Gastrocnemius medialis (tissue), 4 donors: ENCODE measurements at regions not wholly inside any gene's neighbourhood (a gene's known extent, or its start where the extent isn't known, plus 50 kb on each side); places are given as distances from the start of the nearest gene placed in this dataset.

Source experiments
- ATAC-seq, 2 donors: fragments of 150-250 bp; one replicate each; pipeline ENCODE4 v1.9.1; 2016
- DNase-seq, 2 donors: peaks; one replicate each; pipeline ENCODE4 v3.0.0-alpha.2; 2019
- H3K27ac ChIP-seq, 4 donors: fragments of 200-600 bp; sonication (generic); 1 replicate in 1 of 4; 2 replicates in 3 of 4; pipeline ENCODE4 v1.5.1; 2016 to 2018; ENCODE audit warnings: mild to moderate bottlenecking in 2 of 4, moderate library complexity in 1 of 4
- H3K27me3 ChIP-seq, 3 donors: fragments of 200-600 bp; sonication (generic) in 2 of 3; 1 replicate in 1 of 3; 2 replicates in 2 of 3; pipeline versions ENCODE4 v1.5.1 to v1.6.0; 2016 to 2019; ENCODE audit warnings: mild to moderate bottlenecking in 1 of 3, moderate library complexity in 1 of 3
- H3K36me3 ChIP-seq, 2 donors: fragments of 200-600 bp; sonication (generic) in 1 of 2; one replicate each; pipeline ENCODE4 v1.5.1; 2017 to 2018
- H3K4me1 ChIP-seq, 2 donors: fragments of 200-600 bp; sonication (generic) in 1 of 2; one replicate each; pipeline ENCODE4 v1.5.1; 2016 to 2017; ENCODE audit warnings: mild to moderate bottlenecking in 2 of 2
- H3K4me3 ChIP-seq, 4 donors: fragments of 200-600 bp; sonication (generic) in 3 of 4; 1 replicate in 1 of 4; 2 replicates in 3 of 4; pipeline ENCODE4 v1.5.1; 2016 to 2019; ENCODE audit warnings: mild to moderate bottlenecking in 2 of 4
- H3K9me3 ChIP-seq, 3 donors: fragments of 200-600 bp; sonication (generic) in 2 of 3; 1 replicate in 1 of 3; 2 replicates in 2 of 3; pipeline ENCODE4 v1.5.1; 2016 to 2019
- CTCF ChIP-seq, 5 experiments: fragments of 450-650 bp in 3 of 5; fragments of 200-600 bp in 2 of 5; sonication (generic) in 2 of 5; IDR thresholded peaks in 4 of 5; conservative IDR thresholded peaks in 1 of 5; 1 replicate in 4 of 5; 2 replicates in 1 of 5; pipeline ENCODE4 v1.5.1; 2016 to 2019; ENCODE audit warnings: antibody characterized with exemption in 5 of 5, mild to moderate bottlenecking in 3 of 5, moderate library complexity in 3 of 5
- POLR2A ChIP-seq, 2 donors: fragments of 450-650 bp; IDR thresholded peaks; one replicate each; pipeline ENCODE4 v1.6.1; 2017; ENCODE audit warnings: antibody characterized with exemption in 2 of 2, mild to moderate bottlenecking in 2 of 2, moderate library complexity in 2 of 2
- in situ Hi-C, 4 donors: fragments of 200-750 bp; cut with MboI; loops; one replicate each; pipeline versions ENCODE4 v1.15.0 to v1.8.0; 2017; ENCODE audit warnings: low sequenced_read_pairs in 4 of 4
- intact Hi-C: fragments of 100-400 bp; cut with DNase I; formaldehyde crosslinking; loops from one replicate; pipeline ENCODE4 v1.15.1; 2023; ENCODE audit warnings: low total_unique reads

DNA sequence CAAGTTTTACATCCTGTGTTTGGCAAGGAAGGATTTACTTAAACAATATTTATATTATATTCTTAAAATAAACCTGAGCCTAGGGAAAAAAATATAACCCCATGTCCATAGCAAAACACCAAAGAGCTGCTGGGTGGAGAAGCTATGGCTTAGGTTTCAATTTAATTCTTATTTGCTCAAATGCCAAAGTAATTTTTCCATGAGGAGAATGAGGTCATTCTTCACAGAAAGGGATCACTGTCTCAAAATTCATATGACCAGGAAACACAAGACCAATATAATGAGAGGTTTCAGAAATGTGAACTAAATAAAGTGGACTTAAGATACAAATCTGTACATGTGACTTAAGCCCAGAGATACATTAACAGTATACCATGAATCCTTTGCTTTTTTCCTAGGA, 195.0 kb downstream of the PHLDA1 start:
- Histone ChIP-seq H3K36me3 (no peaks in the 10 kb centered on the region), H3K27ac (no peak overlapping the region), H3K9me3 (no peaks in the 10 kb centered on the region), H3K4me1 (no peaks in the 10 kb centered on the region), H3K4me3 (no peak overlapping the region), H3K27me3 (no peaks in the 10 kb centered on the region)
- DNase-seq: no peak
- in situ Hi-C loops (no loop called here), intact Hi-C loops (no loop called here)
- no peak for TF ChIP-seq POLR2A (IDR thresholded peaks at IDR 0.05)
- ATAC-seq: no peak

DNA sequence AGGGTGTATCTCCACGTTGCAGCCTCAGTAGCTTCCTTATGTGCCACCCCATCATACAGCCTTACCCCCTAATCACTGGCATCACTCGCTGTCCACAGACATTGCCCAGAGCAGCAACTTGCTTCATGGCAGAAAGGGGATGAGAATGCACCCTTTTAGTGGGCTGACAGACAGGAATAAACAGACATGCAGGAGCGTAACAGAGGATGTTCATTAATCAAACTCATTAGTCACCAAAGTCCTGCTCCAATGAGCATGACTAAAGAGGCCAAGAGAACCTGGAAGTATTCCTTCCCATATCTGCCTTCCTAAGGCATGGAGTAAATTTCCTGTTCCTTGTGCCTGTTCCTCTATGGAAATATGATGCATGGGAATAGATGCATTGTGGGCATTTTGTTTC, 197.0 kb downstream of the PHLDA1 start:
- intact Hi-C loops: no loop called here
- in situ Hi-C loops: no loop called here

DNA sequence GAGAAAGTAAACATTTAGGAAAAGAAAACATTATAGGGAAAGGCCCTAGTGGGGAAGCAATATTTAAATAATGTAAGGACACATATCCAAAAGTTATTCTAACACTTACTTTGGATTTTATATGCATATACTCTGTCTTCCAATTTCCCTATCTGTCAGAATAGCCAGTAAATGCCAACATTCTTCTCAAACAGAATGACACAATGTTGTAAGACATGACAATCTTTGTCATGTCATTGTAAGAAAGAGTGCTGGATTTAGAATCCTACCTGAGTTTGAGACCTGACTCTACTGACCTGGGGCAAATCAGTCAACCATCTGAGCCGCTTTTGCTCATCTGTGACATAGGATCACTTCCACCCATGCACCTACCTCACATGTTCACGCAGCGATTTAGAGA, 198.3 kb downstream of the PHLDA1 start:
- ATAC-seq (no peak), DNase-seq (no peak)
- intact Hi-C loops (no loop called here), in situ Hi-C loops (no loop called here)
- Histone ChIP-seq H3K9me3 (no peaks in the 10 kb centered on the region), H3K27me3 (no peaks in the 10 kb centered on the region), H3K36me3 (no peaks in the 10 kb centered on the region), H3K4me3 (no peak overlapping the region), H3K4me1 (no peaks in the 10 kb centered on the region), H3K27ac (no peak overlapping the region)
- no peak for TF ChIP-seq POLR2A (IDR thresholded peaks at IDR 0.05)
- no peak for TF ChIP-seq CTCF (IDR thresholded peaks at IDR 0.05 in 4 of 5, conservative IDR thresholded peaks at IDR 0.05 in 1 of 5)

More for the DNA sequence above, 197.0 kb downstream of the PHLDA1 start:
- TF ChIP-seq POLR2A (IDR thresholded peaks at IDR 0.05) (no peak), CTCF (IDR thresholded peaks at IDR 0.05 in 4 of 5, conservative IDR thresholded peaks at IDR 0.05 in 1 of 5) (no peak)
- Histone ChIP-seq H3K27ac (no peak overlapping the region), H3K36me3 (no peaks in the 10 kb centered on the region), H3K4me1 (no peaks in the 10 kb centered on the region), H3K27me3 (no peaks in the 10 kb centered on the region), H3K9me3 (no peaks in the 10 kb centered on the region), H3K4me3 (no peak overlapping the region)
- ATAC-seq: no peak
- no peak for DNase-seq

GRCh38 chr12:75831402-75831801, 200.2 kb downstream of the PHLDA1 start:
- intact Hi-C loops: no loop called here
- H3K4me1 ChIP-seq: no peaks in the 10 kb centered on the region
- in situ Hi-C loops: no loop called here
- H3K36me3 ChIP-seq: no peaks in the 10 kb centered on the region
- no peaks in the 10 kb centered on the region for H3K9me3 ChIP-seq
- no peak overlapping the region for H3K4me3 ChIP-seq
- TF ChIP-seq CTCF (IDR thresholded peaks at IDR 0.05 in 4 of 5, conservative IDR thresholded peaks at IDR 0.05 in 1 of 5) (no peak), POLR2A (IDR thresholded peaks at IDR 0.05) (no peak)
- ATAC-seq (no peak), DNase-seq (no peak)
- no peaks in the 10 kb centered on the region for H3K27me3 ChIP-seq
- no peak overlapping the region for H3K27ac ChIP-seq

GRCh38 chr12:75827061-75827460, 204.5 kb downstream of the PHLDA1 start:
- H3K36me3 ChIP-seq: no peaks in the 10 kb centered on the region
- in situ Hi-C loops: no loop called here
- intact Hi-C loops: no loop called here
- TF ChIP-seq CTCF (IDR thresholded peaks at IDR 0.05 in 4 of 5, conservative IDR thresholded peaks at IDR 0.05 in 1 of 5): no peak
- no peak for TF ChIP-seq POLR2A (IDR thresholded peaks at IDR 0.05)
- ATAC-seq: no peak
- H3K9me3 ChIP-seq: no peaks in the 10 kb centered on the region
- no peaks in the 10 kb centered on the region for H3K4me1 ChIP-seq
- H3K4me3 ChIP-seq: no peak overlapping the region
- no peak for DNase-seq
- H3K27me3 ChIP-seq: no peaks in the 10 kb centered on the region
- no peak overlapping the region for H3K27ac ChIP-seq
